ENCODE measurements at regions not wholly inside any gene's neighbourhood (a gene's known extent, or its start where the extent isn't known, plus 50 kb on each side); places are given as distances from the start of the nearest gene placed in this dataset.

DNA sequence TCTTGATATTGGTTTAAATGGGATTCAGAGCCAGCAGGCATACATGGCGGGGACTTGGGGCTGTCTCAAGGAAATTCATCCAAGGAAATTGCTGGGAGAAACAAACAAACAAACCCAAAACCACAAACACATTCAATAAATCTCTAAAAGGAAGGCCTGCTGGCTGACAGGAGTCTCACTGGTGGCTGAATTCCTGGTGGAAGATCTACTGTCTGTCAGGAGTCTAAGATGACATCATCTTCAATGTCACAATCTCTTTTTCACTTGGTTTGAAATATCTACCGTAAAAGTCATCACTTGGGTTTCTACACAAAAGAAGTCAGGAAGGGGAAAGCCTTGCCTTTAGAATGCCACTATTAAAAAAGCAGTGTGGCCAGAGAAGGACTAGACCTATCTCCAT is 87.9 kb downstream of the KLF5 start:
- Histone ChIP-seq H3K4me1 (ENCODE audit: control insufficient read depth, insufficient read depth, low read length, poor library complexity, severe bottlenecking) (no peaks in the 10 kb centered on the region), H3K9me3 (ENCODE audit: control insufficient read depth in 2 of 2, low read length in 2 of 2) (no peaks in the 10 kb centered on the region), H3K27ac (ENCODE audit: insufficient read depth, low read length, poor library complexity, severe bottlenecking) (no peak overlapping the region), H3K4me3 (ENCODE audit: low read depth, low read length) (no peak overlapping the region), H3K36me3 (ENCODE audit: control insufficient read depth, insufficient read depth, low read length) (no peaks in the 10 kb centered on the region), H3K27me3 (ENCODE audit: control insufficient read depth, insufficient read depth, low read length) (no peaks in the 10 kb centered on the region)
- Mint-ChIP-seq H3K4me1 (no peaks in the 10 kb centered on the region), H3K9me3 (peaks cover 0 to 3% (median 0%) of the 10 kb centered on the region in 7 donors), H3K27ac (no peak overlapping the region), H3K36me3 (no peaks in the 10 kb centered on the region), H3K27me3 (peaks cover 11% of the 10 kb centered on the region), H3K4me3 (no peak overlapping the region)
- ATAC-seq (ENCODE audit: low read depth in 2 of 2) (no peak), DNase-seq (no peak)

GRCh38 chr13:73142071-73142470 is 83.3 kb downstream of the KLF5 start:
- H3K9me3 Mint-ChIP-seq = peaks cover 0 to 3% (median 0%) of the 10 kb centered on the region in 7 donors
- H3K27ac Mint-ChIP-seq = no peak overlapping the region
- no peaks in the 10 kb centered on the region for H3K36me3 Mint-ChIP-seq
- H3K27me3 Mint-ChIP-seq = no peaks in the 10 kb centered on the region
- H3K4me1 Mint-ChIP-seq = no peaks in the 10 kb centered on the region
- no peak for DNase-seq
- no peak overlapping the region for H3K4me3 Mint-ChIP-seq
- Histone ChIP-seq H3K27me3 (ENCODE audit: control insufficient read depth, insufficient read depth, low read length) (no peaks in the 10 kb centered on the region), H3K4me3 (ENCODE audit: low read depth, low read length) (no peak overlapping the region), H3K4me1 (ENCODE audit: control insufficient read depth, insufficient read depth, low read length, poor library complexity, severe bottlenecking) (no peaks in the 10 kb centered on the region), H3K36me3 (ENCODE audit: control insufficient read depth, insufficient read depth, low read length) (no peaks in the 10 kb centered on the region), H3K9me3 (ENCODE audit: control insufficient read depth in 2 of 2, low read length in 2 of 2) (no peaks in the 10 kb centered on the region), H3K27ac (ENCODE audit: insufficient read depth, low read length, poor library complexity, severe bottlenecking) (no peak overlapping the region)
- ATAC-seq (ENCODE audit: low read depth in 2 of 2) = no peak

DNA sequence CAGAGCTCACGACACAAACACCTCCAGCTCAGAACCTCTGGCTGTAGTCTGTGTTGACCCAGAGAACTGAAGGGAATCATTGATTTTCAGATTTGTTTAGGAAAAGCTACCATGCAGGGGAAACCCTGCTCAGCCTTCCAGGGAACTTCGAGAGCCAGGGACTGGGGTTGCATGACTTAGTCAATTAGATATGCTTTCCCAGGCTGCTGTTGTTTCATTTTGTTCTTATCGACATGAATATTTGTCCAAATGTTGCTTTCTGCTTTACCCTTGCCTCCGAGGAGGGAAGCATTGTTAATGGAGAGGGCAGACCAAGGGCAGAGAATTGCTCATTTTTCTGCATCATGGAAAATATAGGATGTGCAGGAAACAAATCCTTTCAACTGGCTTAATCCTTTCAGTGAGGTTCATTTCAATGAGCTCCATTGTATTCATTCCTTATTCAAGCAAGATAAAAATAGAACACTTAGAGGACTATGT is 82.5 kb downstream of the KLF5 start:
- H3K9me3 Mint-ChIP-seq = peaks cover 0 to 4% (median 0%) of the 10 kb centered on the region in 7 donors
- Histone ChIP-seq H3K36me3 (ENCODE audit: control insufficient read depth, insufficient read depth, low read length) (no peaks in the 10 kb centered on the region), H3K4me3 (ENCODE audit: low read depth, low read length) (no peak overlapping the region), H3K27me3 (ENCODE audit: control insufficient read depth, insufficient read depth, low read length) (no peaks in the 10 kb centered on the region), H3K4me1 (ENCODE audit: control insufficient read depth, insufficient read depth, low read length, poor library complexity, severe bottlenecking) (no peaks in the 10 kb centered on the region), H3K27ac (ENCODE audit: insufficient read depth, low read length, poor library complexity, severe bottlenecking) (no peak overlapping the region), H3K9me3 (ENCODE audit: control insufficient read depth in 2 of 2, low read length in 2 of 2) (no peaks in the 10 kb centered on the region)
- no peak overlapping the region for H3K4me3 Mint-ChIP-seq
- H3K36me3 Mint-ChIP-seq = no peaks in the 10 kb centered on the region
- no peaks in the 10 kb centered on the region for H3K27me3 Mint-ChIP-seq
- DNase-seq = no peak
- no peak overlapping the region for H3K27ac Mint-ChIP-seq
- ATAC-seq (ENCODE audit: low read depth in 2 of 2) = no peak
- no peaks in the 10 kb centered on the region for H3K4me1 Mint-ChIP-seq

DNA sequence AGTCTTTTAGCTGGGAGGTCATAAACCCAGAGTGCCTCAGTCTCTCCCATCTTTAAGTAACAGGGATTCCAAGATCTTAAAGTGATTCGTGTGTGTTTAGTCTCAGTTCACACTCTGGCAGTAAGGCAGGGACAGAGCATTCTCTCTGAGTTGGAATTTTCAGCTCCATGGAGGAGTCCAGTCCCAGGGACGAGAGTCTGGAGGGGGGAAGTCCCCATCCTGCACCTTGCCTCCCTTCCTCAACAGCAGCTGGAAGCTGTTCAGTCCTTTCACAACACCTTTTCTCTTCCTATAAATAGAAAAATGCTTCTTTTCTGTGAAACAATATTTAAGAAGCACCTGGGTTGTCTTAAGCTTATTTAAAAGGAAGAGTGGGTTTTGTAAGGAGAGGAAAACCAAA is 82.0 kb downstream of the KLF5 start:
- Histone ChIP-seq H3K9me3 (ENCODE audit: control insufficient read depth in 2 of 2, low read length in 2 of 2) (no peaks in the 10 kb centered on the region), H3K36me3 (ENCODE audit: control insufficient read depth, insufficient read depth, low read length) (no peaks in the 10 kb centered on the region), H3K4me3 (ENCODE audit: low read depth, low read length) (no peak overlapping the region), H3K27me3 (ENCODE audit: control insufficient read depth, insufficient read depth, low read length) (no peaks in the 10 kb centered on the region), H3K27ac (ENCODE audit: insufficient read depth, low read length, poor library complexity, severe bottlenecking) (no peak overlapping the region), H3K4me1 (ENCODE audit: control insufficient read depth, insufficient read depth, low read length, poor library complexity, severe bottlenecking) (no peaks in the 10 kb centered on the region)
- Mint-ChIP-seq H3K4me1 (no peaks in the 10 kb centered on the region), H3K27ac (no peak overlapping the region), H3K27me3 (no peaks in the 10 kb centered on the region), H3K36me3 (no peaks in the 10 kb centered on the region), H3K4me3 (no peak overlapping the region), H3K9me3 (peaks cover 0 to 1% (median 0%) of the 10 kb centered on the region in 7 donors)
- no peak for ATAC-seq (ENCODE audit: low read depth in 2 of 2)
- DNase-seq = no peak

GRCh38 chr13:73138638-73139491 is 80.1 kb downstream of the KLF5 start:
- peaks cover 0 to 1% (median 0%) of the 10 kb centered on the region in 7 donors for H3K9me3 Mint-ChIP-seq
- no peak overlapping the region for H3K27ac ChIP-seq (ENCODE audit: insufficient read depth, low read length, poor library complexity, severe bottlenecking)

DNA sequence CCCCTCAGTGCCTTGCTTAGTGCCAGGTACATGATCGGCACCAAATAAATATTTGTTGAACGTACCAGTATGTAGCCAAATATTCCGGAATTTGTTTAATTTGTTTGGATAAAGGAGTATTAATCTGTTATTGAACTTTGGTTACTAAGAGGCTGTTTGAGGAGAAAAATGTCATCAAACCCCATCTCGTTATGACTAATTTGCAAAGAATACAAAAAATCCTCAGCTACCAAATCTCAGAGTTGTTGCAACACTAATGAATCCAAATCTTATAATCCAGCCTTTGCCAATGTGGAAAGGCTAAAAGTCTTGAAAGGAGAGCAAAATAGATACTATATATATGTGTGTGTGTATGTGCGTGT is 79.5 kb downstream of the KLF5 start:
- ATAC-seq (ENCODE audit: low read depth in 2 of 2) (no peak), DNase-seq (no peak)
- Histone ChIP-seq H3K36me3 (ENCODE audit: control insufficient read depth, insufficient read depth, low read length) (no peaks in the 10 kb centered on the region), H3K4me3 (ENCODE audit: low read depth, low read length) (no peak overlapping the region), H3K9me3 (ENCODE audit: control insufficient read depth in 2 of 2, low read length in 2 of 2) (no peaks in the 10 kb centered on the region), H3K4me1 (ENCODE audit: control insufficient read depth, insufficient read depth, low read length, poor library complexity, severe bottlenecking) (no peaks in the 10 kb centered on the region), H3K27me3 (ENCODE audit: control insufficient read depth, insufficient read depth, low read length) (no peaks in the 10 kb centered on the region), H3K27ac (ENCODE audit: insufficient read depth, low read length, poor library complexity, severe bottlenecking) (no peak overlapping the region)
- no peaks in the 10 kb centered on the region for H3K4me1 Mint-ChIP-seq
- H3K27me3 Mint-ChIP-seq = no peaks in the 10 kb centered on the region
- H3K36me3 Mint-ChIP-seq = no peaks in the 10 kb centered on the region
- H3K4me3 Mint-ChIP-seq = no peak overlapping the region
- H3K9me3 Mint-ChIP-seq = peaks cover 0 to 1% (median 0%) of the 10 kb centered on the region in 7 donors
- H3K27ac Mint-ChIP-seq = no peak overlapping the region

More at GRCh38 chr13:73138638-73139491, 80.1 kb downstream of the KLF5 start:
- no peak overlapping the region for H3K27ac Mint-ChIP-seq
- Histone ChIP-seq H3K4me1 (ENCODE audit: control insufficient read depth, insufficient read depth, low read length, poor library complexity, severe bottlenecking) (no peaks in the 10 kb centered on the region), H3K27me3 (ENCODE audit: control insufficient read depth, insufficient read depth, low read length) (no peaks in the 10 kb centered on the region), H3K36me3 (ENCODE audit: control insufficient read depth, insufficient read depth, low read length) (no peaks in the 10 kb centered on the region), H3K4me3 (ENCODE audit: low read depth, low read length) (no peak overlapping the region), H3K9me3 (ENCODE audit: control insufficient read depth in 2 of 2, low read length in 2 of 2) (no peaks in the 10 kb centered on the region)
- ATAC-seq (ENCODE audit: low read depth in 2 of 2) (no peak), DNase-seq (no peak)
- no peaks in the 10 kb centered on the region for H3K36me3 Mint-ChIP-seq
- H3K4me1 Mint-ChIP-seq = no peaks in the 10 kb centered on the region
- H3K27me3 Mint-ChIP-seq = no peaks in the 10 kb centered on the region
- no peak overlapping the region for H3K4me3 Mint-ChIP-seq

DNA sequence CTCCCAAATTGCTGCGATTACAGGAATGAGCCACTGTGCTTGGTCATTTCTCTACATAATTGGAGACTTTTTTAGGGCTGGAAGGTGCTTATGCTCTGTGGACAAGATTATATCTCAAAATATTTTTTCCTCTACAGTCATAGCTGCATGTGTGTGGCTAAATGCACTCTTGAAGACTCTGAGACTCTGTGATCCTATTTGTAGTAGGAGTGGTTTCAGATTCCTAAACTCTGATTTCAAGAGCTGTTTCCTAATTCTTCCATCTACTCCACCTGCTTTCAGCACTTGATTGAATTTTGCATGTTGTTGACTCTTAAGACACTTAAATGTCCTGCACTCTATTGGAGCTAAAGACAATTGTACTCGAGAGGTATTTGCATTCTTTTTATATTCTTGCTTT is 78.0 kb downstream of the KLF5 start:
- no peak overlapping the region for H3K27ac ChIP-seq (ENCODE audit: insufficient read depth, low read length, poor library complexity, severe bottlenecking)
- Mint-ChIP-seq H3K27ac (no peak overlapping the region), H3K4me3 (no peak overlapping the region), H3K27me3 (no peaks in the 10 kb centered on the region), H3K4me1 (no peaks in the 10 kb centered on the region), H3K36me3 (no peaks in the 10 kb centered on the region), H3K9me3 (peaks cover 0 to 1% (median 0%) of the 10 kb centered on the region in 7 donors)
- H3K4me3 ChIP-seq (ENCODE audit: low read depth, low read length) = no peak overlapping the region
- H3K4me1 ChIP-seq (ENCODE audit: control insufficient read depth, insufficient read depth, low read length, poor library complexity, severe bottlenecking) = no peaks in the 10 kb centered on the region
- DNase-seq (no peak), ATAC-seq (ENCODE audit: low read depth in 2 of 2) (no peak)
- no peaks in the 10 kb centered on the region for H3K9me3 ChIP-seq (ENCODE audit: control insufficient read depth in 2 of 2, low read length in 2 of 2)
- no peaks in the 10 kb centered on the region for H3K36me3 ChIP-seq (ENCODE audit: control insufficient read depth, insufficient read depth, low read length)
- no peaks in the 10 kb centered on the region for H3K27me3 ChIP-seq (ENCODE audit: control insufficient read depth, insufficient read depth, low read length)

GRCh38 chr13:73133531-73133930 is 74.7 kb downstream of the KLF5 start:
- no peaks in the 10 kb centered on the region for H3K9me3 ChIP-seq (ENCODE audit: control insufficient read depth in 2 of 2, low read length in 2 of 2)
- ATAC-seq (ENCODE audit: low read depth in 2 of 2) = no peak
- H3K27ac ChIP-seq (ENCODE audit: insufficient read depth, low read length, poor library complexity, severe bottlenecking) = no peak overlapping the region
- no peak for DNase-seq
- H3K27ac Mint-ChIP-seq = peak overlapping the region in 1 of 3 donors; percentile 64
- no peaks in the 10 kb centered on the region for H3K4me1 Mint-ChIP-seq
- no peak overlapping the region for H3K4me3 ChIP-seq (ENCODE audit: low read depth, low read length)
- H3K4me3 Mint-ChIP-seq = no peak overlapping the region
- peaks cover 0 to 1% (median 0%) of the 10 kb centered on the region in 7 donors for H3K9me3 Mint-ChIP-seq
- H3K4me1 ChIP-seq (ENCODE audit: control insufficient read depth, insufficient read depth, low read length, poor library complexity, severe bottlenecking) = no peaks in the 10 kb centered on the region
- H3K27me3 ChIP-seq (ENCODE audit: control insufficient read depth, insufficient read depth, low read length) = no peaks in the 10 kb centered on the region
- no peaks in the 10 kb centered on the region for H3K27me3 Mint-ChIP-seq
- H3K36me3 Mint-ChIP-seq = no peaks in the 10 kb centered on the region
- H3K36me3 ChIP-seq (ENCODE audit: control insufficient read depth, insufficient read depth, low read length) = no peaks in the 10 kb centered on the region

Data from CD4-positive, CD25-positive, alpha-beta regulatory T cell (primary cell).